AG09309 (cell line): ENCODE measurements at regions not wholly inside any gene's neighbourhood (a gene's known extent, or its start where the extent isn't known, plus 50 kb on each side); places are given as distances from the start of the nearest gene placed in this dataset.

Source experiments
- DNase-seq: peaks from one replicate; pipeline ENCODE4 v3.0.0-alpha.2; 2010; ENCODE audit warnings: low read depth
- H3K4me3 ChIP-seq: 2 replicates; pipeline ENCODE4 v1.5.1; 2011; ENCODE audit warnings: mild to moderate bottlenecking, low read depth, low read length, moderate library complexity; ENCODE audit not compliant: control insufficient read depth
- TF ChIP-seq, protein P1 (sequence below): IDR thresholded peaks from 2 replicates; pipeline ENCODE4 v1.5.1; 2011; ENCODE audit warnings: mild to moderate bottlenecking, low read depth, low read length, inconsistent platforms; ENCODE audit not compliant: insufficient read depth, control insufficient read depth; ENCODE audit errors: missing control alignments

DNA sequence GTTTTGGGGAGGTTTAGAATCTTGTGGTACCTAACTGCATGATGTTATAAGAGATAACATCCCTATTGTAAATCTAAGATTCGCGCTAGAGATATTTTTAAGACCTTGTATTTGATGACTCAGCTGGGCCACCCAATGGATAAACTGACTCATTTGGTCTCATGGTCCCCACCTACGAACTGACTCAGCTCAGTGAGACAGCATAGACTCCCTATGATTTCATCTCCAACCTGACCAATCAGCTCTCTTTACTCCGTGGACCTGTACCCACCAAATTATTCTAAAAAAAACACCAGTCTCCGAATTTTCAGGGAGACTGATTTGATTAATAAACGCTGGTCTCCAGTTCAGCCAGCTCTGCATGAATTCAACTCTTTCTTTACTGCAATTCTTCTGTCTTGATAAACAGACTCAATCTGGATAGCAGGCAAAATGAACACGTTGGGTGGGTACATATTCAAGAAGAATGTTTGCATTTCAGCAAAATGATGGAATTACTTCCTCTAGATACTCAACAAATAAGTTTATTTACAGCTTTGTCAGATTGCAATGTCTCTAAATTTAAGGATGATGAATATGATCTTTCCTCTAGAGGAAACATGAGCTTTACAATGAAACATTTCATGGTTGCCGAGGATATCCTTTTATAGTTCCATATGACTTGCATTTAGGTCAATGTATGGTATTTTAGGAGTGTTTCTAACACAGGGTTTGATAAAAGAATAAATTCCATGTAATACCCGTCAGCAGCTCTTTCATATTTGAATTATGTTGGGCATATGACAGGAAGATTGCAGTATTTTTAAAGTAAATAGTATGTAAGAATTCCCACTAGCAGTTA, 516.6 kb upstream of the RGS18 start:
- TF ChIP-seq, protein P1, sequence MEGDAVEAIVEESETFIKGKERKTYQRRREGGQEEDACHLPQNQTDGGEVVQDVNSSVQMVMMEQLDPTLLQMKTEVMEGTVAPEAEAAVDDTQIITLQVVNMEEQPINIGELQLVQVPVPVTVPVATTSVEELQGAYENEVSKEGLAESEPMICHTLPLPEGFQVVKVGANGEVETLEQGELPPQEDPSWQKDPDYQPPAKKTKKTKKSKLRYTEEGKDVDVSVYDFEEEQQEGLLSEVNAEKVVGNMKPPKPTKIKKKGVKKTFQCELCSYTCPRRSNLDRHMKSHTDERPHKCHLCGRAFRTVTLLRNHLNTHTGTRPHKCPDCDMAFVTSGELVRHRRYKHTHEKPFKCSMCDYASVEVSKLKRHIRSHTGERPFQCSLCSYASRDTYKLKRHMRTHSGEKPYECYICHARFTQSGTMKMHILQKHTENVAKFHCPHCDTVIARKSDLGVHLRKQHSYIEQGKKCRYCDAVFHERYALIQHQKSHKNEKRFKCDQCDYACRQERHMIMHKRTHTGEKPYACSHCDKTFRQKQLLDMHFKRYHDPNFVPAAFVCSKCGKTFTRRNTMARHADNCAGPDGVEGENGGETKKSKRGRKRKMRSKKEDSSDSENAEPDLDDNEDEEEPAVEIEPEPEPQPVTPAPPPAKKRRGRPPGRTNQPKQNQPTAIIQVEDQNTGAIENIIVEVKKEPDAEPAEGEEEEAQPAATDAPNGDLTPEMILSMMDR: no peak
- no peak for DNase-seq
- no peak overlapping the region for H3K4me3 ChIP-seq

DNA sequence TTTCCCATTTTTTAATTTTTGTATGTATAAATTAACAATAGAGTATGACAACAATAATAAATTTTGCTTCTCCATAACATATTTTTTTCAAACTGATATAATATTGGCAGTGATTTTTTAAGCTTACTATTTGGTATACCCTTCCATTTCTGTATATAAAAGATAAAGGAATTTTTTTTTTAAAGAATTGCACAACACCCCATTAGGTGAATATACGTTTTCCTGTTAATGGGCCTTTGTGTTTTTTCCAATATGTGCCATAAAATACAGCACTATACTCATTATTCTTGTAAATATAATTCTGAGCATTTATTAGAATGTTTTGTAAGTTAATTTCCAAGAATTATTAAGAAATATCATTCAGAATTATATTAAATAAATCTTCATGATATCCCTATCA, 515.2 kb upstream of the RGS18 start:
- TF ChIP-seq, protein P1: no peak
- H3K4me3 ChIP-seq: no peak overlapping the region
- no peak for DNase-seq

DNA sequence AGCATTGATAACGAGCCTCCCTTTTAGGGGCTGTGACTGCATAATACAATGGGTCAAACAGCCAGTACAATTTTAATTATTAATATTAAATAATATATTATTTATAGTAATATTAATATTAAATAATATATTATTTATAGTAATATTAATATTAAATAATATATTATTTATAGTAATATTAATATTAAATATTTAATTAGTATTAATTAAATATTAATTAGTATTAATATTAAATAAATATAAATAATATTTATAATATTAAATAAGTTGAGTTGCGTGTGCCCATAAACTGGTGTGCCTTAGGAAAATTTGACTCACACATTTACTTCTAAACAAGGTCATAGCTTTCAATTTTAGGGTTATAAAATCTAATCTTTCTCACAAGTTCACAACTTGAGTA, 509.3 kb upstream of the RGS18 start:
- no peak overlapping the region for H3K4me3 ChIP-seq
- no peak for DNase-seq
- TF ChIP-seq, protein P1: no peak

DNA sequence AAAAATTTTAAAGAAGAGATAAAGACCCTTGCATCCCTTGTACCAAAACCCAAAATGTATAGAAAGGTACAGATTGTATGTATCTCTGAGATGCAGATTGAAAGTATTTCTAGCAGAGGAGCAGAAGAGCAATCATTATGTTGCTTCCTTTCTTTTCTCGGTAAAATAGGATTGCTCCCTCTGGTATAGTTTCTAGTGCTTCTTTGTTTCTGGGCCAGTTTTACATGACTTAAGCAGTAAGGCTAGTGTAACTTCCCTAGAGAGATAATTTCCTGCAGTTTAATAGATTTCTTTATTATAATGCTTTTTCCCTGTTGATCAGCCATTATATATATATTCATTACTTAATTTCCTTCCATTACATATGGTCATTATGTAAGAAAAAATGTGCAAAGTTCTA, 496.2 kb upstream of the RGS18 start:
- TF ChIP-seq, protein P1: no peak
- no peak for DNase-seq
- no peak overlapping the region for H3K4me3 ChIP-seq

DNA sequence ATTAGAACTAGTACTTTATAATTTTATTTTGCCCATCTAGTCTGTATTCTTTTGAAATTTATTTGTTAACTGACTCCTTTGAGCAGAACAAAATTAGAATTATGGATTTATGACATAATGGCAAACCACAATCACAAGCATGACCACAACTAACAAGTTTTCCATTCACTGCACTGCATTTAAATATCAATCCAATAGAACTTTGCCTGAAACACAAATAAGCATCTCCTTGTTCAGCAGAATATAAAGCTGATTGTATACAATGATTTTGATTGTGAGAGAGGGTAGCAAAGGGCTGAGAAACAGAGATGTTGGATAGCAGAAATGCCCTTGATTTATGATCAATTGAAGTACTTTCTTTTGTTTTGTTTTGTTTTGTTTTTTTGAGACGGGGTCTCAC, 495.5 kb upstream of the RGS18 start:
- TF ChIP-seq, protein P1: no peak
- H3K4me3 ChIP-seq: no peak overlapping the region
- DNase-seq: no peak

DNA sequence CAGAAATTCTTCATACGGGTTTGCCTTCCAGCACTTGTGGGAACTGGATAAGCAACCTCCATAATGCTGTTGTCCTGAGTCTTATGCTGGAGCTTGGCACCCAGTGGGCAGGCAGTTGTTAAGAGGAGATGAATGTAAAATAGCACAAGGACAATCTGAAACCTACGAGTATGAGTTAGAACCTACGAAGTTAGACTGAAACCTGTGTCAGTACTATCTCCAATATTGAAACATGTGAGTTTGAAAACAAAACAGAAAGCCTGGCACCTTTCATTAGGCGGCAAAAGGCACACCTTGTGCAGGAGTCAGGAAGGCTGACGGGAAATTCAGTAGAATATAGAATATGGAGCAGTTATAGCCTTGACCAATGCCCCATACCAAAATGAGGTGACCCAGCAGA, 489.7 kb upstream of the RGS18 start:
- TF ChIP-seq, protein P1: no peak
- DNase-seq: no peak
- no peak overlapping the region for H3K4me3 ChIP-seq
